CD8-positive, alpha-beta memory T cell (primary cell): ENCODE measurements at regions not wholly inside any gene's neighbourhood (a gene's known extent, or its start where the extent isn't known, plus 50 kb on each side); places are given as distances from the start of the nearest gene placed in this dataset.
"Not testable (repeated sequence)": the region's sequence is repeated elsewhere in the genome, so short reads cannot be mapped to it uniquely, and the experiment has no call there.

Experiments
- CTCF ChIA-PET: fragments of 350-600 bp; sonication (Branson Sonifier 250); formaldehyde crosslinking; loops from one replicate; lab custom pipeline; 2021; ENCODE audit warnings: antibody characterized with exemption; lab: Charles Lee
- POLR2A ChIA-PET: fragments of 350-600 bp; sonication (Branson Sonifier 250); formaldehyde crosslinking; loops from one replicate; lab custom pipeline; 2021; ENCODE audit warnings: antibody characterized with exemption; lab: Charles Lee
- DNase-seq, 5 donors: peaks; one replicate each; pipeline versions ENCODE4 v3.0.0 to v3.0.0-alpha.2; 2020 to 2022; ENCODE audit warnings: mixed read lengths in 1 of 5
- H3K27ac ChIP-seq: one replicate; pipeline ENCODE4 v1.7.0; 2013; ENCODE audit warnings: low read depth, mild to moderate bottlenecking, low read length, moderate library complexity
- H3K27me3 ChIP-seq: 2 replicates; pipeline ENCODE4 v1.7.0; 2013; ENCODE audit warnings: low read length, mild to moderate bottlenecking; ENCODE audit not compliant: insufficient read depth, poor library complexity, severe bottlenecking
- H3K36me3 ChIP-seq: 2 replicates; pipeline ENCODE4 v1.7.0; 2013; ENCODE audit warnings: mild to moderate bottlenecking, low read length, moderate library complexity; ENCODE audit not compliant: insufficient read depth
- H3K4me1 ChIP-seq: 2 replicates; pipeline ENCODE4 v1.7.0; 2013; ENCODE audit warnings: mild to moderate bottlenecking, low read length, moderate library complexity; ENCODE audit not compliant: insufficient read depth
- H3K4me3 ChIP-seq: 2 replicates; pipeline ENCODE4 v1.7.0; 2013; ENCODE audit warnings: mild to moderate bottlenecking, low read length
- H3K9me3 ChIP-seq: 2 replicates; pipeline ENCODE4 v1.7.0; 2013; ENCODE audit warnings: mild to moderate bottlenecking, low read length
- H3K27ac Mint-ChIP-seq, 8 donors: one replicate each; pipeline ENCODE4 v1.8.0; 2020 to 2021; ENCODE audit warnings: mixed read lengths in 8 of 8, mild to moderate bottlenecking in 6 of 8, inconsistent platforms in 3 of 8, moderate library complexity in 3 of 8
- H3K27me3 Mint-ChIP-seq, 2 donors: one replicate each; pipeline ENCODE4 v1.8.0; 2020 to 2021; ENCODE audit warnings: mixed read lengths in 2 of 2, mild to moderate bottlenecking in 1 of 2, moderate library complexity in 1 of 2
- H3K36me3 Mint-ChIP-seq, 3 donors: one replicate each; pipeline ENCODE4 v1.8.0; 2020 to 2021; ENCODE audit warnings: mixed read lengths in 3 of 3, inconsistent platforms in 1 of 3, mild to moderate bottlenecking in 1 of 3
- H3K4me1 Mint-ChIP-seq, 3 donors: one replicate each; pipeline ENCODE4 v1.8.0; 2020 to 2021; ENCODE audit warnings: mixed read lengths in 3 of 3, inconsistent platforms in 1 of 3, mild to moderate bottlenecking in 1 of 3
- H3K4me3 Mint-ChIP-seq, 7 donors: one replicate each; pipeline ENCODE4 v1.8.0; 2020 to 2021; ENCODE audit warnings: mixed read lengths in 7 of 7, mild to moderate bottlenecking in 6 of 7, moderate library complexity in 4 of 7, inconsistent platforms in 2 of 7
- H3K9me3 Mint-ChIP-seq, 5 donors: one replicate each; pipeline ENCODE4 v1.8.0; 2020 to 2022; ENCODE audit warnings: mixed read lengths in 5 of 5, mild to moderate bottlenecking in 3 of 5, moderate library complexity in 2 of 5, inconsistent platforms in 1 of 5

- POLR2A ChIA-PET, H3K27ac Mint-ChIP-seq: not testable (repeated sequence)
- H3K9me3 Mint-ChIP-seq: peaks cover 6 to 26% (median 16%) of the 10 kb centered on the region in 5 donors
These were observed 1078.2 kb downstream of the NAALADL2 start for GRCh38 chr3:175937367-175937766.

GRCh38 chr3:175932586-175932985 lies 1073.5 kb downstream of the NAALADL2 start:
- Histone ChIP-seq H3K27me3 (no peaks in the 10 kb centered on the region), H3K27ac (no peak overlapping the region), H3K4me1 (no peaks in the 10 kb centered on the region), H3K9me3 (no peaks in the 10 kb centered on the region), H3K36me3 (no peaks in the 10 kb centered on the region), H3K4me3 (no peak overlapping the region)
- Mint-ChIP-seq H3K9me3 (peaks cover 4 to 14% (median 6%) of the 10 kb centered on the region in 5 donors), H3K4me3 (no peak overlapping the region), H3K27me3 (no peaks in the 10 kb centered on the region), H3K27ac (no peak overlapping the region), H3K4me1 (no peaks in the 10 kb centered on the region), H3K36me3 (no peaks in the 10 kb centered on the region)
- ChIA-PET CTCF (no interaction called here), POLR2A (no interaction called here)
- no peak for DNase-seq

More at GRCh38 chr3:175937367-175937766, 1078.2 kb downstream of the NAALADL2 start:
- DNase-seq, H3K36me3 Mint-ChIP-seq, H3K4me3 ChIP-seq, H3K4me1 ChIP-seq, H3K36me3 ChIP-seq, H3K27me3 ChIP-seq, H3K9me3 ChIP-seq, H3K4me3 Mint-ChIP-seq, CTCF ChIA-PET, H3K4me1 Mint-ChIP-seq, H3K27ac ChIP-seq, H3K27me3 Mint-ChIP-seq: not testable (repeated sequence)

- Histone ChIP-seq H3K36me3 (no peaks in the 10 kb centered on the region), H3K27ac (no peak overlapping the region), H3K4me3 (no peak overlapping the region), H3K4me1 (no peaks in the 10 kb centered on the region), H3K9me3 (no peaks in the 10 kb centered on the region), H3K27me3 (no peaks in the 10 kb centered on the region)
- H3K27me3 Mint-ChIP-seq: peaks cover 0 to 3% of the 10 kb centered on the region in 2 donors
- ChIA-PET POLR2A (no interaction called here), CTCF (no interaction called here)
- no peak overlapping the region for H3K27ac Mint-ChIP-seq
- H3K36me3 Mint-ChIP-seq: peaks cover 0 to 1% (median 0%) of the 10 kb centered on the region in 3 donors
- no peaks in the 10 kb centered on the region for H3K4me1 Mint-ChIP-seq
- no peak for DNase-seq
- H3K9me3 Mint-ChIP-seq: peaks cover 0 to 15% (median 7%) of the 10 kb centered on the region in 5 donors
- H3K4me3 Mint-ChIP-seq: no peak overlapping the region
These were observed 1060.0 kb downstream of the NAALADL2 start for GRCh38 chr3:175919133-175919532.

GRCh38 chr3:175916191-175916934 lies 1057.2 kb downstream of the NAALADL2 start:
- ChIA-PET CTCF (no interaction called here), POLR2A (no interaction called here)
- Mint-ChIP-seq H3K36me3 (no peaks in the 10 kb centered on the region), H3K4me1 (no peaks in the 10 kb centered on the region), H3K27ac (no peak overlapping the region), H3K4me3 (no peak overlapping the region), H3K9me3 (peaks cover 6 to 16% (median 7%) of the 10 kb centered on the region in 5 donors), H3K27me3 (no peaks in the 10 kb centered on the region)
- H3K27ac ChIP-seq: no peak overlapping the region
- no peaks in the 10 kb centered on the region for H3K36me3 ChIP-seq
- H3K9me3 ChIP-seq: no peaks in the 10 kb centered on the region
- DNase-seq: no peak
- no peaks in the 10 kb centered on the region for H3K27me3 ChIP-seq
- H3K4me1 ChIP-seq: no peaks in the 10 kb centered on the region
- H3K4me3 ChIP-seq: no peak overlapping the region

- Histone ChIP-seq H3K36me3 (no peaks in the 10 kb centered on the region), H3K27ac (no peak overlapping the region), H3K4me1 (no peaks in the 10 kb centered on the region), H3K27me3 (no peaks in the 10 kb centered on the region), H3K4me3 (no peak overlapping the region), H3K9me3 (no peaks in the 10 kb centered on the region)
- ChIA-PET POLR2A (no interaction called here), CTCF (no interaction called here)
- Mint-ChIP-seq H3K27ac (no peak overlapping the region), H3K9me3 (peaks cover 3 to 17% (median 6%) of the 10 kb centered on the region in 5 donors), H3K27me3 (no peaks in the 10 kb centered on the region), H3K36me3 (no peaks in the 10 kb centered on the region), H3K4me3 (no peak overlapping the region), H3K4me1 (no peaks in the 10 kb centered on the region)
- DNase-seq: no peak
These were observed 1055.7 kb downstream of the NAALADL2 start for GRCh38 chr3:175914785-175915184.

- H3K4me1 Mint-ChIP-seq: no peaks in the 10 kb centered on the region
- H3K27me3 Mint-ChIP-seq: no peaks in the 10 kb centered on the region
- H3K36me3 ChIP-seq: no peaks in the 10 kb centered on the region
- ChIA-PET POLR2A (no interaction called here), CTCF (no interaction called here)
- H3K4me3 Mint-ChIP-seq: no peak overlapping the region
- no peak for DNase-seq
- H3K27ac ChIP-seq: no peak overlapping the region
- no peaks in the 10 kb centered on the region for H3K4me1 ChIP-seq
- H3K9me3 ChIP-seq: no peaks in the 10 kb centered on the region
- H3K4me3 ChIP-seq: no peak overlapping the region
- no peak overlapping the region for H3K27ac Mint-ChIP-seq
- H3K27me3 ChIP-seq: no peaks in the 10 kb centered on the region
- peaks cover 0 to 17% (median 3%) of the 10 kb centered on the region in 5 donors for H3K9me3 Mint-ChIP-seq
- H3K36me3 Mint-ChIP-seq: no peaks in the 10 kb centered on the region
These were observed 1054.2 kb downstream of the NAALADL2 start for GRCh38 chr3:175913286-175913685.

- no peaks in the 10 kb centered on the region for H3K9me3 ChIP-seq
- no peaks in the 10 kb centered on the region for H3K36me3 ChIP-seq
- POLR2A ChIA-PET: no interaction called here
- H3K4me1 ChIP-seq: no peaks in the 10 kb centered on the region
- no peak for DNase-seq
- no peaks in the 10 kb centered on the region for H3K27me3 ChIP-seq
- no peaks in the 10 kb centered on the region for H3K36me3 Mint-ChIP-seq
- H3K27me3 Mint-ChIP-seq: no peaks in the 10 kb centered on the region
- no peaks in the 10 kb centered on the region for H3K4me1 Mint-ChIP-seq
- H3K27ac Mint-ChIP-seq: no peak overlapping the region
- H3K9me3 Mint-ChIP-seq: peaks cover 2 to 17% (median 6%) of the 10 kb centered on the region in 5 donors
- CTCF ChIA-PET: no interaction called here
- no peak overlapping the region for H3K4me3 Mint-ChIP-seq
- H3K27ac ChIP-seq: no peak overlapping the region
- no peak overlapping the region for H3K4me3 ChIP-seq
These were observed 1052.8 kb downstream of the NAALADL2 start for GRCh38 chr3:175911937-175912336.

- CTCF ChIA-PET: no interaction called here
- no peaks in the 10 kb centered on the region for H3K4me1 Mint-ChIP-seq
- Histone ChIP-seq H3K4me3 (no peak overlapping the region), H3K27me3 (no peaks in the 10 kb centered on the region), H3K36me3 (no peaks in the 10 kb centered on the region), H3K27ac (no peak overlapping the region), H3K4me1 (no peaks in the 10 kb centered on the region), H3K9me3 (no peaks in the 10 kb centered on the region)
- H3K9me3 Mint-ChIP-seq: peaks cover under 1 to 17% (median 8%) of the 10 kb centered on the region in 5 donors
- H3K27ac Mint-ChIP-seq: no peak overlapping the region
- H3K36me3 Mint-ChIP-seq: no peaks in the 10 kb centered on the region
- POLR2A ChIA-PET: no interaction called here
- H3K27me3 Mint-ChIP-seq: no peaks in the 10 kb centered on the region
- no peak overlapping the region for H3K4me3 Mint-ChIP-seq
- DNase-seq: no peak
These were observed 1043.1 kb downstream of the NAALADL2 start for GRCh38 chr3:175902226-175902625.
